HCT116 (cell line): ENCODE measurements at regions not wholly inside any gene's neighbourhood (a gene's known extent, or its start where the extent isn't known, plus 50 kb on each side); places are given as distances from the start of the nearest gene placed in this dataset.

Source experiments
- ATAC-seq: fragments of 200-7000 bp; cut with Tn5 transposase; 2 replicates; pipeline ENCODE4 v1.9.1; 2020; ENCODE audit warnings: mild to moderate bottlenecking, moderate library complexity
- BruUV-seq: library from RNA; stranded (reverse); fragments of 400-500 nt; replicated peaks from 2 replicates; lab custom pipeline; 2021; lab: Mats Ljungman, UMichigan
- CTCF ChIA-PET: fragments of 300-600 bp; sonication (Branson Sonifier 250); formaldehyde crosslinking; loops from one replicate; lab custom pipeline; 2021; ENCODE audit warnings: antibody characterized with exemption; lab: Charles Lee
- POLR2A ChIA-PET: fragments of 300-600, 350-600 bp; sonication (Branson Sonifier 250); formaldehyde crosslinking; loops from one replicate; lab custom pipeline; 2021; ENCODE audit warnings: antibody characterized with exemption; lab: Charles Lee
- RAD21 ChIA-PET, 2 experiments: fragments of 300-600 bp; sonication (Branson Sonifier 250); formaldehyde crosslinking; loops; one replicate each; lab custom pipeline; 2023; ENCODE audit warnings: low total read pairs in 2 of 2; ENCODE audit not compliant: uncharacterized antibody in 2 of 2, unreplicated experiment in 2 of 2, low non-redundant PET in 1 of 2; lab: Charles Lee
- DNase-seq: peaks from one replicate; pipeline ENCODE4 v3.0.0-alpha.2; 2010; ENCODE audit warnings: low read depth, low spot score
- H2AFZ ChIP-seq: fragments of 200-600 bp; shearing (Covaris generic), sonication (generic); 2 replicates; pipeline ENCODE4 v1.6.1; 2017; ENCODE audit warnings: low read depth, mixed run types, mixed read lengths, antibody characterized with exemption, low read length; ENCODE audit not compliant: poor library complexity, severe bottlenecking
- H3K27ac ChIP-seq: 2 replicates; pipeline ENCODE4 v1.5.1; 2012; ENCODE audit warnings: low read depth, low read length
- H3K27me3 ChIP-seq: fragments of 200-600 bp; sonication (generic); 2 replicates; pipeline ENCODE4 v1.6.1; 2016; ENCODE audit warnings: mixed run types, low read length, mixed read lengths; ENCODE audit not compliant: insufficient read depth
- H3K36me3 ChIP-seq, 2 experiments: fragments of 200-500 bp in 1 of 2; fragments of 200-600 bp in 1 of 2; sonication (Bioruptor generic) in 1 of 2; sonication (generic) in 1 of 2; 2 replicates each; pipeline versions ENCODE4 v1.5.1 to v1.6.1; 2014 to 2016; ENCODE audit warnings: low read length in 2 of 2, inconsistent platforms in 1 of 2, mixed read lengths in 1 of 2, mixed run types in 1 of 2; ENCODE audit not compliant: insufficient read depth in 2 of 2, control insufficient read depth in 1 of 2
- H3K4me1 ChIP-seq, 2 experiments: fragments of 200-600 bp in 1 of 2; sonication (generic) in 1 of 2; 2 replicates each; pipeline versions ENCODE4 v1.5.1 to v1.6.1; 2012 to 2017; ENCODE audit warnings: low read length in 2 of 2, inconsistent platforms in 1 of 2, mild to moderate bottlenecking in 1 of 2, mixed read lengths in 1 of 2, mixed run types in 1 of 2, moderate library complexity in 1 of 2; ENCODE audit not compliant: insufficient read depth in 2 of 2, control insufficient read depth in 1 of 2
- H3K4me2 ChIP-seq: fragments of 200-600 bp; sonication (generic); 2 replicates; pipeline ENCODE4 v1.6.1; 2017; ENCODE audit warnings: mixed run types, low read length, mixed read lengths
- H3K4me3 ChIP-seq, 2 experiments: fragments of 200-600 bp in 1 of 2; sonication (generic) in 1 of 2; replicated peaks in 1 of 2; 2 replicates each; pipeline ENCODE4 v1.5.1; 2011 to 2016; ENCODE audit warnings: low read length in 2 of 2, control low read depth in 1 of 2, low read depth in 1 of 2, mild to moderate bottlenecking in 1 of 2, mixed read lengths in 1 of 2, mixed run types in 1 of 2
- H3K79me2 ChIP-seq: fragments of 200-600 bp; sonication (generic); 2 replicates; pipeline ENCODE4 v1.6.1; 2017; ENCODE audit warnings: mild to moderate bottlenecking, mixed run types, low read length, moderate library complexity, mixed read lengths; ENCODE audit not compliant: insufficient read depth
- H3K9ac ChIP-seq: fragments of 200-600 bp; sonication (generic); 2 replicates; pipeline ENCODE4 v1.6.1; 2016; ENCODE audit warnings: low read length, mixed read lengths
- H3K9me2 ChIP-seq: fragments of 200-600 bp; sonication (generic), shearing (Covaris generic); 2 replicates; pipeline ENCODE4 v1.6.1; 2017; ENCODE audit warnings: mixed run types, mild to moderate bottlenecking, moderate library complexity; ENCODE audit not compliant: insufficient read depth
- H3K9me3 ChIP-seq, 2 experiments: fragments of 200-500 bp in 1 of 2; fragments of 200-600 bp in 1 of 2; sonication (Bioruptor generic) in 1 of 2; sonication (generic) in 1 of 2; 2 replicates each; pipeline ENCODE4 v1.6.1; 2014 to 2017; ENCODE audit warnings: low read length in 2 of 2, mixed read lengths in 2 of 2, inconsistent platforms in 1 of 2, low read depth in 1 of 2, mild to moderate bottlenecking in 1 of 2, mixed run types in 1 of 2, moderate library complexity in 1 of 2; ENCODE audit not compliant: control insufficient read depth in 1 of 2, insufficient read depth in 1 of 2
- H4K20me1 ChIP-seq: fragments of 200-600 bp; sonication (generic), shearing (Covaris generic); 2 replicates; pipeline ENCODE4 v1.6.1; 2017; ENCODE audit warnings: mixed run types, mild to moderate bottlenecking, moderate library complexity; ENCODE audit not compliant: insufficient read depth
- CBX3 ChIP-seq: IDR thresholded peaks from 2 replicates; pipeline ENCODE4 v1.6.1; 2012; ENCODE audit warnings: low read depth
- EGR1 ChIP-seq: IDR thresholded peaks from 2 replicates; pipeline ENCODE4 v1.6.1; 2012; ENCODE audit warnings: low read depth
- ELF1 ChIP-seq: IDR thresholded peaks from 2 replicates; pipeline ENCODE4 v1.6.1; 2012; ENCODE audit warnings: low read depth, borderline replicate concordance
- EZH2 ChIP-seq: fragments of 200-600 bp; sonication (generic); IDR thresholded peaks from 2 replicates; pipeline ENCODE4 v1.6.1; 2017; ENCODE audit warnings: antibody characterized with exemption, mixed run types
- EZH2phosphoT487 ChIP-seq: fragments of 200-600 bp; IDR thresholded peaks from 2 replicates; pipeline ENCODE4 v1.6.1; 2018; ENCODE audit warnings: antibody characterized with exemption, borderline replicate concordance
- FOSL1 ChIP-seq: IDR thresholded peaks from 2 replicates; pipeline ENCODE4 v1.6.1; 2012; ENCODE audit warnings: low read depth
- JUND ChIP-seq: IDR thresholded peaks from 2 replicates; pipeline ENCODE4 v1.6.1; 2012
- POLR2A ChIP-seq: IDR thresholded peaks from 2 replicates; pipeline ENCODE4 v1.7.0; 2011; ENCODE audit warnings: borderline replicate concordance; ENCODE audit not compliant: insufficient read depth, insufficient read length; ENCODE audit errors: extremely low read depth
- SIN3A ChIP-seq: IDR thresholded peaks from 2 replicates; pipeline ENCODE4 v1.6.1; 2012; ENCODE audit warnings: low read depth
- SP1 ChIP-seq: IDR thresholded peaks from 2 replicates; pipeline ENCODE4 v1.6.1; 2012; ENCODE audit warnings: low read depth
- SRF ChIP-seq: IDR thresholded peaks from 2 replicates; pipeline ENCODE4 v1.6.1; 2012; ENCODE audit warnings: low read depth
- TCF7L2 ChIP-seq: IDR thresholded peaks from 2 replicates; pipeline ENCODE4 v1.7.0; 2011; ENCODE audit warnings: borderline replicate concordance, inconsistent platforms; ENCODE audit not compliant: insufficient read depth, insufficient read length; ENCODE audit errors: extremely low read depth
- YY1 ChIP-seq: IDR thresholded peaks from 2 replicates; pipeline ENCODE4 v1.6.1; 2011; ENCODE audit warnings: low read length, low read depth, moderate library complexity, mild to moderate bottlenecking; ENCODE audit not compliant: insufficient replicate concordance; ENCODE audit errors: extremely low read depth
- ZFX ChIP-seq: fragments of 450-650 bp; IDR thresholded peaks from 2 replicates; pipeline ENCODE4 v1.6.1; 2017
- ZNF274 ChIP-seq: fragments of 200-500 bp; sonication (Bioruptor generic); IDR thresholded peaks from 2 replicates; pipeline ENCODE4 v1.6.1; 2014; ENCODE audit warnings: mild to moderate bottlenecking, low read depth, low read length, inconsistent platforms
- intact Hi-C: fragments of 100-400 bp; cut with micrococcal nuclease; formaldehyde crosslinking; loops from 2 replicates; pipeline ENCODE4 v1.10.0; 2022
- TF ChIP-seq, protein P1 (sequence below), 3 experiments: fragments of 200-600 bp in 1 of 3; sonication (generic) in 1 of 3; IDR thresholded peaks in 2 of 3; conservative IDR thresholded peaks in 1 of 3; 2 replicates each; pipeline ENCODE4 v1.5.1; 2012 to 2017; ENCODE audit warnings: low read depth in 2 of 3, low read length in 2 of 3, antibody characterized with exemption in 1 of 3, borderline replicate concordance in 1 of 3, control low read depth in 1 of 3, mild to moderate bottlenecking in 1 of 3, mixed read lengths in 1 of 3, mixed run types in 1 of 3, moderate library complexity in 1 of 3; ENCODE audit not compliant: insufficient read depth in 1 of 3
- TF ChIP-seq, protein P2 (sequence below): IDR thresholded peaks from 2 replicates; pipeline ENCODE4 v1.6.1; 2012
- TF ChIP-seq, protein P3 (sequence below): IDR thresholded peaks from 2 replicates; pipeline ENCODE4 v1.6.1; 2011; ENCODE audit warnings: mild to moderate bottlenecking, low read length, moderate library complexity; ENCODE audit not compliant: insufficient replicate concordance; ENCODE audit errors: extremely low read depth
- TF ChIP-seq, protein P4 (sequence below): IDR thresholded peaks from 2 replicates; pipeline ENCODE4 v1.6.1; 2012; ENCODE audit warnings: low read depth

DNA sequence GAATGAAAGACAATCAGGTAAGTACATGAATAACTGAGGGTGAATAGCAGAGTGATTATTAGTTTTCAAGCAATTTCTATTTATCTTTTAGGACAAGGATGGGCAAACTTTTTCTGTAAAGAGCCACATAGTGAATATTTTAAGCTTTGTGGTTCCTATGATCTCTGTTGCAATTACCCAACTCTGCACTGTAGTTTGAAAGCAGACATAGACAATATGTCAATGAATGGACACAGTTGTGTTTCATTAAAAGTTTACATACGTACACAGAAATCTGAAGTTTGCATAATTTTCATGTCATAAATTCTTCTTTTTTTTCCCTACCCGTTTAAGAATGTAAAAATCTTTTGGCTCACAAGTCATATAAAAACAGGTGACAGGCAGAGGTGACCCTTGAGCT is 71.4 kb downstream of the ZNF281 start:
- ATAC-seq (no peak), DNase-seq (no peak)
- no peak overlapping the region for H3K4me3 ChIP-seq
- H3K4me1 ChIP-seq = peaks cover 18 to 36% of the 10 kb centered on the region in 2 experiments
- ChIA-PET POLR2A (no interaction called here), RAD21 (no interaction called here), CTCF (no interaction called here)
- no peaks in the 10 kb centered on the region for H4K20me1 ChIP-seq
- no peak overlapping the region for H3K27ac ChIP-seq
- H3K27me3 ChIP-seq = no peaks in the 10 kb centered on the region
- no peak overlapping the region for H3K9ac ChIP-seq
- intact Hi-C loops = no loop called here
- no peaks in the 10 kb centered on the region for H3K9me2 ChIP-seq
- no peaks in the 10 kb centered on the region for H3K36me3 ChIP-seq
- no peak overlapping the region for H2AFZ ChIP-seq
- H3K9me3 ChIP-seq = no peaks in the 10 kb centered on the region
- BruUV-seq = no TSS peak
- H3K4me2 ChIP-seq = no peak overlapping the region
- TF ChIP-seq YY1 (no peak), TCF7L2 (no peak), ZFX (no peak), JUND (no peak), EZH2 (no peak), SRF (no peak), SP1 (no peak), ZNF274 (no peak), POLR2A (no peak), SIN3A (no peak), EZH2phosphoT487 (no peak), CBX3 (no peak), ELF1 (no peak), EGR1 (no peak), FOSL1 (no peak)
- TF ChIP-seq, protein P1, sequence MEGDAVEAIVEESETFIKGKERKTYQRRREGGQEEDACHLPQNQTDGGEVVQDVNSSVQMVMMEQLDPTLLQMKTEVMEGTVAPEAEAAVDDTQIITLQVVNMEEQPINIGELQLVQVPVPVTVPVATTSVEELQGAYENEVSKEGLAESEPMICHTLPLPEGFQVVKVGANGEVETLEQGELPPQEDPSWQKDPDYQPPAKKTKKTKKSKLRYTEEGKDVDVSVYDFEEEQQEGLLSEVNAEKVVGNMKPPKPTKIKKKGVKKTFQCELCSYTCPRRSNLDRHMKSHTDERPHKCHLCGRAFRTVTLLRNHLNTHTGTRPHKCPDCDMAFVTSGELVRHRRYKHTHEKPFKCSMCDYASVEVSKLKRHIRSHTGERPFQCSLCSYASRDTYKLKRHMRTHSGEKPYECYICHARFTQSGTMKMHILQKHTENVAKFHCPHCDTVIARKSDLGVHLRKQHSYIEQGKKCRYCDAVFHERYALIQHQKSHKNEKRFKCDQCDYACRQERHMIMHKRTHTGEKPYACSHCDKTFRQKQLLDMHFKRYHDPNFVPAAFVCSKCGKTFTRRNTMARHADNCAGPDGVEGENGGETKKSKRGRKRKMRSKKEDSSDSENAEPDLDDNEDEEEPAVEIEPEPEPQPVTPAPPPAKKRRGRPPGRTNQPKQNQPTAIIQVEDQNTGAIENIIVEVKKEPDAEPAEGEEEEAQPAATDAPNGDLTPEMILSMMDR (IDR thresholded peaks at IDR 0.05 in 2 of 3, conservative IDR thresholded peaks at IDR 0.05 in 1 of 3; ENCODE audit: borderline replicate concordance in 1 of 3, insufficient read depth in 1 of 3, low read depth in 2 of 3, low read length in 2 of 3) = no peak
- TF ChIP-seq, protein P2, sequence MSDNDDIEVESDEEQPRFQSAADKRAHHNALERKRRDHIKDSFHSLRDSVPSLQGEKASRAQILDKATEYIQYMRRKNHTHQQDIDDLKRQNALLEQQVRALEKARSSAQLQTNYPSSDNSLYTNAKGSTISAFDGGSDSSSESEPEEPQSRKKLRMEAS = no peak
- TF ChIP-seq, protein P3, sequence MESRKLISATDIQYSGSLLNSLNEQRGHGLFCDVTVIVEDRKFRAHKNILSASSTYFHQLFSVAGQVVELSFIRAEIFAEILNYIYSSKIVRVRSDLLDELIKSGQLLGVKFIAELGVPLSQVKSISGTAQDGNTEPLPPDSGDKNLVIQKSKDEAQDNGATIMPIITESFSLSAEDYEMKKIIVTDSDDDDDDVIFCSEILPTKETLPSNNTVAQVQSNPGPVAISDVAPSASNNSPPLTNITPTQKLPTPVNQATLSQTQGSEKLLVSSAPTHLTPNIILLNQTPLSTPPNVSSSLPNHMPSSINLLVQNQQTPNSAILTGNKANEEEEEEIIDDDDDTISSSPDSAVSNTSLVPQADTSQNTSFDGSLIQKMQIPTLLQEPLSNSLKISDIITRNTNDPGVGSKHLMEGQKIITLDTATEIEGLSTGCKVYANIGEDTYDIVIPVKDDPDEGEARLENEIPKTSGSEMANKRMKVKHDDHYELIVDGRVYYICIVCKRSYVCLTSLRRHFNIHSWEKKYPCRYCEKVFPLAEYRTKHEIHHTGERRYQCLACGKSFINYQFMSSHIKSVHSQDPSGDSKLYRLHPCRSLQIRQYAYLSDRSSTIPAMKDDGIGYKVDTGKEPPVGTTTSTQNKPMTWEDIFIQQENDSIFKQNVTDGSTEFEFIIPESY = no peak
- TF ChIP-seq, protein P4, sequence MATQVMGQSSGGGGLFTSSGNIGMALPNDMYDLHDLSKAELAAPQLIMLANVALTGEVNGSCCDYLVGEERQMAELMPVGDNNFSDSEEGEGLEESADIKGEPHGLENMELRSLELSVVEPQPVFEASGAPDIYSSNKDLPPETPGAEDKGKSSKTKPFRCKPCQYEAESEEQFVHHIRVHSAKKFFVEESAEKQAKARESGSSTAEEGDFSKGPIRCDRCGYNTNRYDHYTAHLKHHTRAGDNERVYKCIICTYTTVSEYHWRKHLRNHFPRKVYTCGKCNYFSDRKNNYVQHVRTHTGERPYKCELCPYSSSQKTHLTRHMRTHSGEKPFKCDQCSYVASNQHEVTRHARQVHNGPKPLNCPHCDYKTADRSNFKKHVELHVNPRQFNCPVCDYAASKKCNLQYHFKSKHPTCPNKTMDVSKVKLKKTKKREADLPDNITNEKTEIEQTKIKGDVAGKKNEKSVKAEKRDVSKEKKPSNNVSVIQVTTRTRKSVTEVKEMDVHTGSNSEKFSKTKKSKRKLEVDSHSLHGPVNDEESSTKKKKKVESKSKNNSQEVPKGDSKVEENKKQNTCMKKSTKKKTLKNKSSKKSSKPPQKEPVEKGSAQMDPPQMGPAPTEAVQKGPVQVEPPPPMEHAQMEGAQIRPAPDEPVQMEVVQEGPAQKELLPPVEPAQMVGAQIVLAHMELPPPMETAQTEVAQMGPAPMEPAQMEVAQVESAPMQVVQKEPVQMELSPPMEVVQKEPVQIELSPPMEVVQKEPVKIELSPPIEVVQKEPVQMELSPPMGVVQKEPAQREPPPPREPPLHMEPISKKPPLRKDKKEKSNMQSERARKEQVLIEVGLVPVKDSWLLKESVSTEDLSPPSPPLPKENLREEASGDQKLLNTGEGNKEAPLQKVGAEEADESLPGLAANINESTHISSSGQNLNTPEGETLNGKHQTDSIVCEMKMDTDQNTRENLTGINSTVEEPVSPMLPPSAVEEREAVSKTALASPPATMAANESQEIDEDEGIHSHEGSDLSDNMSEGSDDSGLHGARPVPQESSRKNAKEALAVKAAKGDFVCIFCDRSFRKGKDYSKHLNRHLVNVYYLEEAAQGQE = no peak
- no peaks in the 10 kb centered on the region for H3K79me2 ChIP-seq
